ENCODE measurements at regions not wholly inside any gene's neighbourhood (a gene's known extent, or its start where the extent isn't known, plus 50 kb on each side); places are given as distances from the start of the nearest gene placed in this dataset.

GRCh38 chr10:111989136-111989911, 194.2 kb downstream of the GPAM start:
- DNase-seq (ENCODE audit: low read depth) = no peak

DNA sequence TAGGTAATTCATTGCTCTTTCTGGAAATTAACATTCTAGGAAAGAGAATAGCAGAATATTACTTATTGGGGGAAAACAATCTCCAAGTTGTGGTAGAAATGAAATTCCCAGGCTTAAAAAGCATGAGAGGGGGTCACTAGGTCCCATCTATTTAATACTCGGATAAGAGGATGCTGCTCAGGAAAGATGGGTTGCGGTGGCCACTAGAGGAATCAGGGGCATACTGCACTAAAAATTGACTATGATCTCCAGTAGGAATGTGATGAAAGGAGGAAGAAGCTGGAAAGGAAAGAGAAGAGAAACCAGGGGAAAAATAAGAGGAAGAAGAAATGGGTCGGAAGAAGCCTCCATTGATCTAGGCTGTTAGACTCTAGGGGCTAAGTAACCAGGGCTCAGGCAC, 192.8 kb downstream of the GPAM start:
- DNase-seq (ENCODE audit: low read depth) = no peak

DNA sequence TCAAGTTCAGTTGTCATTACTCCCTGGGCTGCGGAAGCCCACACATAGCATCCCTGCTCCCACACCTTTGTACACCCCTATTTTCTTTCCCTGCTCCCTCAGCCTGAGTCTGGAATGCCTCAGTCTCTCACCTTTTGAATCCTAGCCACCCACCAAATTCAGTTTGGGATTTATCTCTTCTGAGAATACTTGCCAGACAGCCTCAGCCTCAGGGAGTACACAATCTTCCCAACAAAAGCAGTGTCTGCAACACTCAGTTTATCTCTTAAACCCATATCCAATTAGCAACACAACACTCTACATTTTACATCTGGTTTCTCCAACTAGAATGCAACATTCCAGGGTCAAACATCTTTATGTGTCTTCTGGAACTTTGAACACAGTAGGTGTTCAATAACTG, 190.2 kb downstream of the GPAM start:
- DNase-seq (ENCODE audit: low read depth) = no peak

GRCh38 chr10:111993872-111994426, 189.6 kb downstream of the GPAM start:
- DNase-seq (ENCODE audit: low read depth) = no peak

- DNase-seq (ENCODE audit: low read depth) = no peak
Observed at GRCh38 chr10:111996103-111996502, 187.5 kb downstream of the GPAM start.

DNA sequence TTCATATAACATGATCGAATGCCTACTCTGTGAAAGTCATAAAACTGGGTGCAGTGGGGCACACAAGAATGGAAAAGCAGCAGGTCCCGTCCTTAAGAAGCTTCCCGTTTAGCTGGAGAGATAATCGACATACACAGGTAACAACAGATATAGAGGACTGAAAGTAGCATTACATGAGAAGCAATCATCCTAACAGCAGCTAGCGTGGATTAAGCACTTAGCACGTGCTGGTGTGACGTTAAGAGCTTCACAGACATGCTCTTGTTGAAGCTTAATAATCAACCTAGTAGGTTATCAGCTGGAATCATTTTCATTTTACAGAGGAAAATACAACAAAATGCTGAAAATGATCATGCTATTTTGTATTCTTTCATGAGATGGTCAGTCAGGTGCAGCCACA, 184.8 kb downstream of the GPAM start:
- DNase-seq (ENCODE audit: low read depth) = no peak

DNA sequence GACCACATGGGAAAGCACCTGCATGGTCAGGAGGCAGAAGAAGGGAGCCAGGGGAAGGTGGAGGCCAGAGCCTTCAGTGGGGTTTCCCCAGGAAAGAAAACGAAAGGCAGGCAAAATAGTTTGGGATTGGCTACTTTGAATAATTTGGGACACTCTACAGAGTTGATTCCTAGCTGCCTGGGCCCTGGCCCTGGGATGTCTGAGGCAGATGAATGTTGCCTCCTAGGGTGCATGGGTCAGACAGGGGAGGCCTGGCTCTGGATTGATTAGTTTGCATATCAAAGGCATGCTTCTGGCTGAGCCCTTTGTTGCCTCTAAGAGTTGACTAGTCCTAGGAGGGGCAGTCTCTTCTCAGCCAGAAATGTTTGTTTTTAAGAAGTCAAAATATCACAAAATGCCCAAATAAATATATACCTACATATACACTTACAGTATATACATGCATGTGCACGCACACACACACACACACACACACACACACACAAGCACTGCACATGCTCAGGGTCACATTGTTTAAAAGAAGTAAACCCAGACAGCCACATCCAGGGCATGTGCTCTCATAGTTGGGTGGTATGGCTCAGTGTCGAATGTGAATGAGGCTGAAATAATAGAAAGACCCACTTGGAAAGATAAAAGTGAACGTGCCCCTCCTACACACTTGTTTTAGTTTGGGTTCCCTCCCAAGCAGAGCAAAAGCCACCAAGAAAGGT, 184.2 kb downstream of the GPAM start:
- DNase-seq (ENCODE audit: low read depth) = no peak

- no peak for DNase-seq (ENCODE audit: low read depth)
Observed at GRCh38 chr10:111999915-112000302, 183.7 kb downstream of the GPAM start.

DNA sequence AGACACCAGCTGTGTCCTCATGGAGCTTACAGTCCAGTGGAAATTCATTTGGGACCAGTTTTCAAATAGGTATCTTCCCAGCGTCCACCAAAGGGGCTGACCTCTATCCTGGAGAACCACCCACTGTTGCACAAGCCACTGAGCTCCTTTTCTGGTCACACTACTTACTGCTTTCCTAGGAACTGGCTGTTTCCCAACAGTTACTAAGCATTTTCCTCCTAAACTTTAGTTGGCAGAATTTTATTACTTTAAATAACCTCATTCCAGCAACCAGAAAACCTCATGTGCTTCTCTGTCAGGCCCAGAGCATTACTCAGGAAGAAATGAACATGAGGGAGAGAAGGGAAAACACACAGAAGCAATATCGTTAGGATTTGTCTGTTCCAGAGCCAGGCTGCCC, 183.1 kb downstream of the GPAM start:
- no peak for DNase-seq (ENCODE audit: low read depth)

DNA sequence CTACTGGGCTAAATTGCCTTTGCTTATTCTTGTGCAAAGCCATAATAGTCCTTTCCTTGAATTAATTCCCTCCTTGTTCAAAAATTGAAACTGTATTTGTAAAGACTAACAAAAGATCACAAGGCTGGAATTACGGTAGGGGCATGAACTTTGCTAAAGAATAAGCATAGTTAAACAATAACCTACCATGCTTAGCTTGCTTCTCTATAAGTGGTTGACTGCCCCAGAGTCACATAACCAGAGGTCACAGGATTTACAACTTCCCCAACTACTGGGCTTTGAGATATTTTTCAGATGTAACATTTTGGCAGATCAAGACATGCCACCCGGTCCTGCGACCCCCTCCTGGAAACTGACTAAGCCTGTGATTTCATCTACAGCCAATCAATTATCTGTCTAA, 181.4 kb downstream of the GPAM start:
- no peak for DNase-seq (ENCODE audit: low read depth)

DNA sequence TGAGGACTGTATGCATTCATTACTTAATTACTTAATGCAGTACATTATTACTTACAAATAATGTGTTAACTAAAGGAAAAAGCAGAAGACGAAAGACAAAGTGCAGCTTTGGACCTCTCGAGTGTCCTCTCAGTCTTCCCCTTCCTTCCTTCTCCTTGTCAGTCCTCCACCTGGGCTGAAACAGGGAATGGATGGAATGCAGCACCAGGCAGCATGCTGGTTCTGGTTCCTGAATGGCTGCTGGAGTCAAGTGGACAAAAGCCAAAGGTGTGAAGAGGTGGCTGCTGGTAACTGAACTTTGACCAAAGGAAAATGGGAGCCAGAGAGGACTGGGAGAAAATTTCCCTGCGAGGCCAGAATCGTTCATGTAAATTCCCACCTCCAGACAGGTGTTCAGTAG, 179.5 kb downstream of the GPAM start:
- no peak for DNase-seq (ENCODE audit: low read depth)

DNA sequence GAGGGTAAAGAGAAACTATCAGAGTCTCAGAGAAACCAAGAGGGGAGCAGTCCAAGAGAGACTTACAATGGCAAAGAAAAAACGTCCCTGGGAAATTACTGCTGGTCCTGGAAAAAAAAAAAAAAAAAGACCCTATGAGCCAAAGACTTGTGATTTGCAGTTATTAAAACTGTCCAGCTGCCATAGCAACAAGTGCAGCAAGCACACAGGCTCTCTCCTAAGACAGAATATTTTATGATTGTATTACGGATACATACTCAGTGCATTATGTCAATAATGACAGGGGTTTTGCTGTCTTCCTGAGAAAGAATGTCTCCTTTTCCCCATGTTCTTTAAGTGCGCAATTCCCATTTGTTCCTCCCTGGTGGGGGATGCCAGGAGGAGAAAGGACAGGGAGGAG, 178.5 kb downstream of the GPAM start:
- no peak for DNase-seq (ENCODE audit: low read depth)

DNA sequence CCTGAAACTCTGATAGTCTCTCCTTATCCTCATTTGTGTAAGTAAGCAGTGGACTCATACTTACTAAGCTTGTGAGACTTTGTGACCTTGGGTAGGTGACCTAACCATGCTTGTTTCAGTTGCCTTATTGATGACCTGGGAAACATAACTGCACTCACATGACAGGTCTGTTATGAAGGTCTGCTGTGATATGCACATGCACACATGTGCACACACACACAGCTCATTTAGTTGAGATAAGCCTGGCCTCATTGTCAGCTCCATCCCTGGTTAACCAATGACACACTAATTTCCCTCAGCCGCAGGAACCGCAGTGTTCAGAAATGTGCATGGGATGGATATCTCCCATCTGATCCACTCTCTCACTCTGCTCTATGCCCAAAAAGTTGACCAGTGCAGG, 177.2 kb downstream of the GPAM start:
- DNase-seq (ENCODE audit: low read depth) = no peak

- no peak for DNase-seq (ENCODE audit: low read depth)
Observed at GRCh38 chr10:112006831-112007230, 176.7 kb downstream of the GPAM start.

DNA sequence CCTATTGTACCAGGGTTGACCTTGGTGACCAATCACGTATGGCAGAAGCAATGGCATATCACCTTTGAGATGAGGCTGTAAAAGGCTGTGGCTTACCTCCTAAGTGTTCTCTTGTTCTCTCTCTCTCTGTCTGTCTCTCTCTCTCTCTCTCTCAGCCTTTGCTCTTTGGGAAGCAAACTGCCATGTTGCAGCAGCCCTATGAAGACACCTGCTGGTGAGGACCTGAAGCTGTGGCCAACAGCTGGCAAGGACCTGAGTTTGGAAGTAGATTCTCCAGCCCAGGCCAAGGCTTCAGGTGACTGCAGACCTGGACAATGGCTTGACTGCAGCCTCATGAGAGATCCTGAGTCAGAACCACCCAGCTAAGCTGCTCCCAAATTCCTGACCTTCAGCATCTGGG, 161.4 kb downstream of the GPAM start:
- no peak for DNase-seq (ENCODE audit: low read depth)

- no peak for DNase-seq (ENCODE audit: low read depth)
Observed at GRCh38 chr10:112024079-112024478, 159.5 kb downstream of the GPAM start.

DNA sequence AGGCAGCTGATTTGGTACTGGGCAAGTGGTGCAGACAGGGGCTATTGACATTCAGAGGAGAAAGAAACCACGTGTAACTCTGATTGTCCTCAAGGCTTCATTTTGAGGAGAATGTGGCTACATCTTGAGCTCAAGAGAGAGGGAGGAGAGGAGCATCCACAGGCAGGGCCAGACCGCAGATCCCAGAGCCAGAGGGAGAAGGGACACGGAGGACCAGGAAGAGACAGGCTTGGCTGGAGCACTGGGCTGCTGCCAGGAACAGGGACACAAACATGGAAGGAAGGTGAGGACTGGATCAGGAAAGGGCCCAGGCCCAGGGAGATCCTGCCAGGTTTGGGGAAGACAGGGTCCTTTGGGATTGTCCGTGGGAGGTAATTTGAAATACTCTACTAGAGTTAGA, 158.3 kb downstream of the GPAM start:
- DNase-seq (ENCODE audit: low read depth) = no peak

DNA sequence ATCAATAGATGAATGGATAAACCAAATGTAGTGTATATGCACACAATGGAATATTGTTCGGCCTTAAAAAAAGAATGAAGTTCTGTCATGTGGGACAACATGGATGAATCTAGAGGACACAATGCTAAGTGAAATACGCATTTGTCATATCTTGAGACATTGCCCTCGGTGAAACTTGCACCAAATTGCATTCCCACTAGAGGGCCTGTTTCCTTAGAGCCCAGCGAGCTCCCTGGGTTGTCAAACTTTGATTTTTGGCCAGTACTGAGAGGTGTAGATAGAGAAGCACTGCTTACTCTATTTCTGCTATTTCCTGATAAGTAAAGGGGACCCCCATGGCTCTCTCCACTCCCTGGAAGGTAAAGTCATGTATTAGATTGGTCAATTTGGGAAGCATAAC, 157.1 kb downstream of the GPAM start:
- no peak for DNase-seq (ENCODE audit: low read depth)

- DNase-seq (ENCODE audit: low read depth) = no peak
Observed at GRCh38 chr10:112027731-112028280, 155.8 kb downstream of the GPAM start.

GRCh38 chr10:112030431-112030830, 153.1 kb downstream of the GPAM start:
- no peak for DNase-seq (ENCODE audit: low read depth)

GRCh38 chr10:112039823-112040222, 143.7 kb downstream of the GPAM start:
- no peak for DNase-seq (ENCODE audit: low read depth)

GRCh38 chr10:112040696-112041095, 142.9 kb downstream of the GPAM start:
- DNase-seq (ENCODE audit: low read depth) = no peak

GRCh38 chr10:112045938-112046337, 137.6 kb downstream of the GPAM start:
- no peak for DNase-seq (ENCODE audit: low read depth)
